ENCODE measurements at regions not wholly inside any gene's neighbourhood (a gene's known extent, or its start where the extent isn't known, plus 50 kb on each side); places are given as distances from the start of the nearest gene placed in this dataset.

- TF ChIP-seq CTCF (IDR thresholded peaks at IDR 0.05): no peak
- no peaks in the 10 kb centered on the region for H3K9me3 ChIP-seq
- no peak overlapping the region for H3K27ac ChIP-seq
- H3K4me3 ChIP-seq (ENCODE audit: low read depth in 1 of 2, low read length in 1 of 2): no peak overlapping the region
- no peaks in the 10 kb centered on the region for H3K4me1 ChIP-seq (ENCODE audit: control insufficient read depth in 1 of 2, insufficient read depth in 1 of 2, low read depth in 1 of 2, low read length in 1 of 2)
- no peaks in the 10 kb centered on the region for H3K36me3 ChIP-seq
- H3K27me3 ChIP-seq: no peaks in the 10 kb centered on the region
Observed at GRCh38 chr4:180099957-180100356, 2143.2 kb upstream of the TENM3 start.

GRCh38 chr4:180100433-180101344 lies 2142.5 kb upstream of the TENM3 start:
- no peak overlapping the region for H3K27ac ChIP-seq
- TF ChIP-seq CTCF (IDR thresholded peaks at IDR 0.05): no peak
- H3K27me3 ChIP-seq: no peaks in the 10 kb centered on the region
- no peaks in the 10 kb centered on the region for H3K36me3 ChIP-seq
- H3K4me1 ChIP-seq (ENCODE audit: control insufficient read depth in 1 of 2, insufficient read depth in 1 of 2, low read depth in 1 of 2, low read length in 1 of 2): no peaks in the 10 kb centered on the region
- H3K9me3 ChIP-seq: no peaks in the 10 kb centered on the region
- no peak overlapping the region for H3K4me3 ChIP-seq (ENCODE audit: low read depth in 1 of 2, low read length in 1 of 2)

- no peaks in the 10 kb centered on the region for H3K36me3 ChIP-seq
Observed at GRCh38 chr4:180101348-180102083, 2141.7 kb upstream of the TENM3 start.

GRCh38 chr4:180103794-180104193 lies 2139.4 kb upstream of the TENM3 start:
- H3K27me3 ChIP-seq: no peaks in the 10 kb centered on the region
- H3K9me3 ChIP-seq: no peaks in the 10 kb centered on the region
- TF ChIP-seq CTCF (IDR thresholded peaks at IDR 0.05): no peak
- no peaks in the 10 kb centered on the region for H3K36me3 ChIP-seq
- no peak overlapping the region for H3K27ac ChIP-seq
- H3K4me3 ChIP-seq (ENCODE audit: low read depth in 1 of 2, low read length in 1 of 2): no peak overlapping the region
- no peaks in the 10 kb centered on the region for H3K4me1 ChIP-seq (ENCODE audit: control insufficient read depth in 1 of 2, insufficient read depth in 1 of 2, low read depth in 1 of 2, low read length in 1 of 2)

More at GRCh38 chr4:180101348-180102083, 2141.7 kb upstream of the TENM3 start:
- Histone ChIP-seq H3K27ac (no peak overlapping the region), H3K27me3 (no peaks in the 10 kb centered on the region), H3K4me1 (ENCODE audit: control insufficient read depth in 1 of 2, insufficient read depth in 1 of 2, low read depth in 1 of 2, low read length in 1 of 2) (no peaks in the 10 kb centered on the region), H3K4me3 (ENCODE audit: low read depth in 1 of 2, low read length in 1 of 2) (no peak overlapping the region), H3K9me3 (no peaks in the 10 kb centered on the region)
- no peak for TF ChIP-seq CTCF (IDR thresholded peaks at IDR 0.05)

- Histone ChIP-seq H3K4me3 (ENCODE audit: low read depth in 1 of 2, low read length in 1 of 2) (no peak overlapping the region), H3K27ac (no peak overlapping the region), H3K36me3 (no peaks in the 10 kb centered on the region), H3K27me3 (no peaks in the 10 kb centered on the region), H3K4me1 (ENCODE audit: control insufficient read depth in 1 of 2, insufficient read depth in 1 of 2, low read depth in 1 of 2, low read length in 1 of 2) (no peaks in the 10 kb centered on the region), H3K9me3 (no peaks in the 10 kb centered on the region)
- no peak for TF ChIP-seq CTCF (IDR thresholded peaks at IDR 0.05)
Observed at GRCh38 chr4:180105362-180105761, 2137.8 kb upstream of the TENM3 start.
